ENCODE measurements at regions not wholly inside any gene's neighbourhood (a gene's known extent, or its start where the extent isn't known, plus 50 kb on each side); places are given as distances from the start of the nearest gene placed in this dataset.

- H3K4me3 ChIP-seq (ENCODE audit: low read depth in 1 of 3, low read length in 3 of 3): no peak overlapping the region
- no peaks in the 10 kb centered on the region for H3K36me3 ChIP-seq (ENCODE audit: control insufficient read depth in 4 of 4, insufficient read depth in 3 of 4, low read depth in 1 of 4, low read length in 3 of 4)
- H3K27ac ChIP-seq (ENCODE audit: low read depth in 1 of 2, low read length in 2 of 2): no peak overlapping the region
- H3K4me1 ChIP-seq (ENCODE audit: control insufficient read depth in 4 of 4, insufficient read depth in 4 of 4, low read length in 3 of 4): no peaks in the 10 kb centered on the region
- no peak for TF ChIP-seq EGR1 (IDR thresholded peaks at IDR 0.05; ENCODE audit: low read depth in 2 of 2)
- no peak for TF ChIP-seq TAF1 (conservative IDR thresholded peaks at IDR 0.05)
- no peak for DNase-seq (ENCODE audit: low spot score)
- H3K9ac ChIP-seq (ENCODE audit: low read depth in 1 of 2, low read length in 2 of 2): no peak overlapping the region
- H3K9me3 ChIP-seq (ENCODE audit: control insufficient read depth in 4 of 4, low read length in 3 of 4): peaks cover 0 to 2% (median under 1%) of the 10 kb centered on the region in 4 donors
- 92% methylated on average over 5 of the region's 5 CpGs for WGBS
- H3K27me3 ChIP-seq (ENCODE audit: control insufficient read depth in 4 of 4, insufficient read depth in 4 of 4, low read length in 3 of 4): no peaks in the 10 kb centered on the region
Measured at GRCh38 chr17:72423286-72423589, 302.4 kb downstream of the SOX9 start.

GRCh38 chr17:72423718-72424117, 302.9 kb downstream of the SOX9 start:
- Histone ChIP-seq H3K27ac (ENCODE audit: low read depth in 1 of 2, low read length in 2 of 2) (no peak overlapping the region), H3K9ac (ENCODE audit: low read depth in 1 of 2, low read length in 2 of 2) (no peak overlapping the region), H3K4me1 (ENCODE audit: control insufficient read depth in 4 of 4, insufficient read depth in 4 of 4, low read length in 3 of 4) (no peaks in the 10 kb centered on the region), H3K9me3 (ENCODE audit: control insufficient read depth in 4 of 4, low read length in 3 of 4) (no peaks in the 10 kb centered on the region), H3K27me3 (ENCODE audit: control insufficient read depth in 4 of 4, insufficient read depth in 4 of 4, low read length in 3 of 4) (no peaks in the 10 kb centered on the region), H3K4me3 (ENCODE audit: low read depth in 1 of 3, low read length in 3 of 3) (no peak overlapping the region), H3K36me3 (ENCODE audit: control insufficient read depth in 4 of 4, insufficient read depth in 3 of 4, low read depth in 1 of 4, low read length in 3 of 4) (no peaks in the 10 kb centered on the region)
- no peak for TF ChIP-seq TAF1 (conservative IDR thresholded peaks at IDR 0.05)
- no peak for TF ChIP-seq REST (IDR thresholded peaks at IDR 0.05)
- no peak for TF ChIP-seq GABPA (IDR thresholded peaks at IDR 0.05 in 1 of 2, conservative IDR thresholded peaks at IDR 0.05 in 1 of 2)
- no peak for TF ChIP-seq RXRA (IDR thresholded peaks at IDR 0.05)
- no peak for TF ChIP-seq FOXA2 (IDR thresholded peaks at IDR 0.05)
- no peak for TF ChIP-seq ATF3 (IDR thresholded peaks at IDR 0.05)
- TF ChIP-seq RAD21 (IDR thresholded peaks at IDR 0.05): no peak
- TF ChIP-seq ZBTB33 (IDR thresholded peaks at IDR 0.05): no peak
- no peak for TF ChIP-seq NR2F2 (IDR thresholded peaks at IDR 0.05)
- TF ChIP-seq YY1 (IDR thresholded peaks at IDR 0.05): no peak
- TF ChIP-seq CTCF (IDR thresholded peaks at IDR 0.05; ENCODE audit: low read depth, low read length, missing input control): no peak
- TF ChIP-seq FOXA1 (IDR thresholded peaks at IDR 0.05): no peak
- TF ChIP-seq HNF4G (IDR thresholded peaks at IDR 0.05): no peak
- TF ChIP-seq JUND (IDR thresholded peaks at IDR 0.05): no peak
- WGBS: 80% methylated on average over 14 of the region's 14 CpGs
- DNase-seq (ENCODE audit: low spot score): no peak

Data from liver (tissue), 8 donors.